HCT116 (cell line): ENCODE measurements at regions not wholly inside any gene's neighbourhood (a gene's known extent, or its start where the extent isn't known, plus 50 kb on each side); places are given as distances from the start of the nearest gene placed in this dataset.

ENCODE experiments used
- ATAC-seq: fragments of 200-7000 bp; cut with Tn5 transposase; 2 replicates; pipeline ENCODE4 v1.9.1; 2020; ENCODE audit warnings: mild to moderate bottlenecking, moderate library complexity
- BruUV-seq: library from RNA; stranded (reverse); fragments of 400-500 nt; replicated peaks from 2 replicates; lab custom pipeline; 2021; lab: Mats Ljungman, UMichigan
- CTCF ChIA-PET: fragments of 300-600 bp; sonication (Branson Sonifier 250); formaldehyde crosslinking; loops from one replicate; lab custom pipeline; 2021; ENCODE audit warnings: antibody characterized with exemption; lab: Charles Lee
- POLR2A ChIA-PET: fragments of 300-600, 350-600 bp; sonication (Branson Sonifier 250); formaldehyde crosslinking; loops from one replicate; lab custom pipeline; 2021; ENCODE audit warnings: antibody characterized with exemption; lab: Charles Lee
- RAD21 ChIA-PET, 2 experiments: fragments of 300-600 bp; sonication (Branson Sonifier 250); formaldehyde crosslinking; loops; one replicate each; lab custom pipeline; 2023; ENCODE audit warnings: low total read pairs in 2 of 2; ENCODE audit not compliant: uncharacterized antibody in 2 of 2, unreplicated experiment in 2 of 2, low non-redundant PET in 1 of 2; lab: Charles Lee
- DNase-seq: peaks from one replicate; pipeline ENCODE4 v3.0.0-alpha.2; 2010; ENCODE audit warnings: low read depth, low spot score
- H2AFZ ChIP-seq: fragments of 200-600 bp; shearing (Covaris generic), sonication (generic); 2 replicates; pipeline ENCODE4 v1.6.1; 2017; ENCODE audit warnings: low read depth, mixed run types, mixed read lengths, antibody characterized with exemption, low read length; ENCODE audit not compliant: poor library complexity, severe bottlenecking
- H3K27ac ChIP-seq: 2 replicates; pipeline ENCODE4 v1.5.1; 2012; ENCODE audit warnings: low read depth, low read length
- H3K27me3 ChIP-seq: fragments of 200-600 bp; sonication (generic); 2 replicates; pipeline ENCODE4 v1.6.1; 2016; ENCODE audit warnings: mixed run types, low read length, mixed read lengths; ENCODE audit not compliant: insufficient read depth
- H3K36me3 ChIP-seq, 2 experiments: fragments of 200-500 bp in 1 of 2; fragments of 200-600 bp in 1 of 2; sonication (Bioruptor generic) in 1 of 2; sonication (generic) in 1 of 2; 2 replicates each; pipeline versions ENCODE4 v1.5.1 to v1.6.1; 2014 to 2016; ENCODE audit warnings: low read length in 2 of 2, inconsistent platforms in 1 of 2, mixed read lengths in 1 of 2, mixed run types in 1 of 2; ENCODE audit not compliant: insufficient read depth in 2 of 2, control insufficient read depth in 1 of 2
- H3K4me1 ChIP-seq, 2 experiments: fragments of 200-600 bp in 1 of 2; sonication (generic) in 1 of 2; 2 replicates each; pipeline versions ENCODE4 v1.5.1 to v1.6.1; 2012 to 2017; ENCODE audit warnings: low read length in 2 of 2, inconsistent platforms in 1 of 2, mild to moderate bottlenecking in 1 of 2, mixed read lengths in 1 of 2, mixed run types in 1 of 2, moderate library complexity in 1 of 2; ENCODE audit not compliant: insufficient read depth in 2 of 2, control insufficient read depth in 1 of 2
- H3K4me2 ChIP-seq: fragments of 200-600 bp; sonication (generic); 2 replicates; pipeline ENCODE4 v1.6.1; 2017; ENCODE audit warnings: mixed run types, low read length, mixed read lengths
- H3K4me3 ChIP-seq, 2 experiments: fragments of 200-600 bp in 1 of 2; sonication (generic) in 1 of 2; replicated peaks in 1 of 2; 2 replicates each; pipeline ENCODE4 v1.5.1; 2011 to 2016; ENCODE audit warnings: low read length in 2 of 2, control low read depth in 1 of 2, low read depth in 1 of 2, mild to moderate bottlenecking in 1 of 2, mixed read lengths in 1 of 2, mixed run types in 1 of 2
- H3K79me2 ChIP-seq: fragments of 200-600 bp; sonication (generic); 2 replicates; pipeline ENCODE4 v1.6.1; 2017; ENCODE audit warnings: mild to moderate bottlenecking, mixed run types, low read length, moderate library complexity, mixed read lengths; ENCODE audit not compliant: insufficient read depth
- H3K9ac ChIP-seq: fragments of 200-600 bp; sonication (generic); 2 replicates; pipeline ENCODE4 v1.6.1; 2016; ENCODE audit warnings: low read length, mixed read lengths
- H3K9me2 ChIP-seq: fragments of 200-600 bp; sonication (generic), shearing (Covaris generic); 2 replicates; pipeline ENCODE4 v1.6.1; 2017; ENCODE audit warnings: mixed run types, mild to moderate bottlenecking, moderate library complexity; ENCODE audit not compliant: insufficient read depth
- H3K9me3 ChIP-seq, 2 experiments: fragments of 200-500 bp in 1 of 2; fragments of 200-600 bp in 1 of 2; sonication (Bioruptor generic) in 1 of 2; sonication (generic) in 1 of 2; 2 replicates each; pipeline ENCODE4 v1.6.1; 2014 to 2017; ENCODE audit warnings: low read length in 2 of 2, mixed read lengths in 2 of 2, inconsistent platforms in 1 of 2, low read depth in 1 of 2, mild to moderate bottlenecking in 1 of 2, mixed run types in 1 of 2, moderate library complexity in 1 of 2; ENCODE audit not compliant: control insufficient read depth in 1 of 2, insufficient read depth in 1 of 2
- H4K20me1 ChIP-seq: fragments of 200-600 bp; sonication (generic), shearing (Covaris generic); 2 replicates; pipeline ENCODE4 v1.6.1; 2017; ENCODE audit warnings: mixed run types, mild to moderate bottlenecking, moderate library complexity; ENCODE audit not compliant: insufficient read depth
- ATF3 ChIP-seq: IDR thresholded peaks from 2 replicates; pipeline ENCODE4 v1.6.1; 2012
- CEBPB ChIP-seq: IDR thresholded peaks from 2 replicates; pipeline ENCODE4 v1.6.1; 2012; ENCODE audit warnings: low read depth
- EGR1 ChIP-seq: IDR thresholded peaks from 2 replicates; pipeline ENCODE4 v1.6.1; 2012; ENCODE audit warnings: low read depth
- ELF1 ChIP-seq: IDR thresholded peaks from 2 replicates; pipeline ENCODE4 v1.6.1; 2012; ENCODE audit warnings: low read depth, borderline replicate concordance
- FOSL1 ChIP-seq: IDR thresholded peaks from 2 replicates; pipeline ENCODE4 v1.6.1; 2012; ENCODE audit warnings: low read depth
- JUND ChIP-seq: IDR thresholded peaks from 2 replicates; pipeline ENCODE4 v1.6.1; 2012
- POLR2A ChIP-seq: IDR thresholded peaks from 2 replicates; pipeline ENCODE4 v1.7.0; 2011; ENCODE audit warnings: borderline replicate concordance; ENCODE audit not compliant: insufficient read depth, insufficient read length; ENCODE audit errors: extremely low read depth
- POLR2AphosphoS5 ChIP-seq: IDR thresholded peaks from 2 replicates; pipeline ENCODE4 v1.6.1; 2011; ENCODE audit warnings: mild to moderate bottlenecking, low read depth, low read length, moderate library complexity
- RAD21 ChIP-seq: IDR thresholded peaks from 2 replicates; pipeline ENCODE4 v1.6.1; 2012; ENCODE audit warnings: low read depth, mild to moderate bottlenecking
- SP1 ChIP-seq: IDR thresholded peaks from 2 replicates; pipeline ENCODE4 v1.6.1; 2012; ENCODE audit warnings: low read depth
- TCF7L2 ChIP-seq: IDR thresholded peaks from 2 replicates; pipeline ENCODE4 v1.7.0; 2011; ENCODE audit warnings: borderline replicate concordance, inconsistent platforms; ENCODE audit not compliant: insufficient read depth, insufficient read length; ENCODE audit errors: extremely low read depth
- YY1 ChIP-seq: IDR thresholded peaks from 2 replicates; pipeline ENCODE4 v1.6.1; 2011; ENCODE audit warnings: low read length, low read depth, moderate library complexity, mild to moderate bottlenecking; ENCODE audit not compliant: insufficient replicate concordance; ENCODE audit errors: extremely low read depth
- ZBTB33 ChIP-seq: IDR thresholded peaks from 2 replicates; pipeline ENCODE4 v1.6.1; 2011; ENCODE audit warnings: mild to moderate bottlenecking, low read length, moderate library complexity; ENCODE audit not compliant: insufficient replicate concordance; ENCODE audit errors: extremely low read depth
- ZFX ChIP-seq: fragments of 450-650 bp; IDR thresholded peaks from 2 replicates; pipeline ENCODE4 v1.6.1; 2017
- ZNF274 ChIP-seq: fragments of 200-500 bp; sonication (Bioruptor generic); IDR thresholded peaks from 2 replicates; pipeline ENCODE4 v1.6.1; 2014; ENCODE audit warnings: mild to moderate bottlenecking, low read depth, low read length, inconsistent platforms
- intact Hi-C: fragments of 100-400 bp; cut with micrococcal nuclease; formaldehyde crosslinking; loops from 2 replicates; pipeline ENCODE4 v1.10.0; 2022
- TF ChIP-seq, protein P1 (sequence below): IDR thresholded peaks from 2 replicates; pipeline ENCODE4 v1.6.1; 2012
- TF ChIP-seq, protein P2 (sequence below), 3 experiments: fragments of 200-600 bp in 1 of 3; sonication (generic) in 1 of 3; IDR thresholded peaks in 2 of 3; conservative IDR thresholded peaks in 1 of 3; 2 replicates each; pipeline ENCODE4 v1.5.1; 2012 to 2017; ENCODE audit warnings: low read depth in 2 of 3, low read length in 2 of 3, antibody characterized with exemption in 1 of 3, borderline replicate concordance in 1 of 3, control low read depth in 1 of 3, mild to moderate bottlenecking in 1 of 3, mixed read lengths in 1 of 3, mixed run types in 1 of 3, moderate library complexity in 1 of 3; ENCODE audit not compliant: insufficient read depth in 1 of 3

- POLR2A ChIA-PET = no interaction called here
- no peak for DNase-seq
- BruUV-seq = no TSS peak
- Histone ChIP-seq H2AFZ (no peak overlapping the region), H3K4me2 (no peak overlapping the region), H3K27me3 (peaks cover 20% of the 10 kb centered on the region; the same call in 1 of the 2 replicates), H3K4me3 (no peak overlapping the region), H3K36me3 (no peaks in the 10 kb centered on the region), H4K20me1 (no peaks in the 10 kb centered on the region), H3K4me1 (no peaks in the 10 kb centered on the region), H3K27ac (no peak overlapping the region), H3K79me2 (no peaks in the 10 kb centered on the region), H3K9ac (no peak overlapping the region), H3K9me2 (no peaks in the 10 kb centered on the region), H3K9me3 (no peaks in the 10 kb centered on the region)
- RAD21 ChIA-PET = no interaction called here
- CTCF ChIA-PET = no interaction called here
- TF ChIP-seq, protein P1, sequence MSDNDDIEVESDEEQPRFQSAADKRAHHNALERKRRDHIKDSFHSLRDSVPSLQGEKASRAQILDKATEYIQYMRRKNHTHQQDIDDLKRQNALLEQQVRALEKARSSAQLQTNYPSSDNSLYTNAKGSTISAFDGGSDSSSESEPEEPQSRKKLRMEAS = no peak
- TF ChIP-seq POLR2A = no peak
- TF ChIP-seq ZBTB33 = no peak
- TF ChIP-seq, protein P2, sequence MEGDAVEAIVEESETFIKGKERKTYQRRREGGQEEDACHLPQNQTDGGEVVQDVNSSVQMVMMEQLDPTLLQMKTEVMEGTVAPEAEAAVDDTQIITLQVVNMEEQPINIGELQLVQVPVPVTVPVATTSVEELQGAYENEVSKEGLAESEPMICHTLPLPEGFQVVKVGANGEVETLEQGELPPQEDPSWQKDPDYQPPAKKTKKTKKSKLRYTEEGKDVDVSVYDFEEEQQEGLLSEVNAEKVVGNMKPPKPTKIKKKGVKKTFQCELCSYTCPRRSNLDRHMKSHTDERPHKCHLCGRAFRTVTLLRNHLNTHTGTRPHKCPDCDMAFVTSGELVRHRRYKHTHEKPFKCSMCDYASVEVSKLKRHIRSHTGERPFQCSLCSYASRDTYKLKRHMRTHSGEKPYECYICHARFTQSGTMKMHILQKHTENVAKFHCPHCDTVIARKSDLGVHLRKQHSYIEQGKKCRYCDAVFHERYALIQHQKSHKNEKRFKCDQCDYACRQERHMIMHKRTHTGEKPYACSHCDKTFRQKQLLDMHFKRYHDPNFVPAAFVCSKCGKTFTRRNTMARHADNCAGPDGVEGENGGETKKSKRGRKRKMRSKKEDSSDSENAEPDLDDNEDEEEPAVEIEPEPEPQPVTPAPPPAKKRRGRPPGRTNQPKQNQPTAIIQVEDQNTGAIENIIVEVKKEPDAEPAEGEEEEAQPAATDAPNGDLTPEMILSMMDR (IDR thresholded peaks at IDR 0.05 in 2 of 3, conservative IDR thresholded peaks at IDR 0.05 in 1 of 3; ENCODE audit: borderline replicate concordance in 1 of 3, insufficient read depth in 1 of 3, low read depth in 2 of 3, low read length in 2 of 3) = no peak
- TF ChIP-seq POLR2AphosphoS5 = no peak
- TF ChIP-seq TCF7L2 = no peak
- TF ChIP-seq ATF3 = no peak
- TF ChIP-seq ELF1 = no peak
- TF ChIP-seq ZFX = no peak
- TF ChIP-seq YY1 = no peak
- no peak for TF ChIP-seq CEBPB
- TF ChIP-seq ZNF274 = no peak
- no peak for TF ChIP-seq EGR1
- no peak for TF ChIP-seq FOSL1
- TF ChIP-seq JUND = no peak
- no peak for TF ChIP-seq RAD21
- TF ChIP-seq SP1 = no peak
- intact Hi-C loops = no loop called here
- ATAC-seq = no peak
Observed at GRCh38 chr15:69659454-69660050, 206.9 kb downstream of the RPLP1 start.
